K562 (cell line): ENCODE measurements at regions not wholly inside any gene's neighbourhood (a gene's known extent, or its start where the extent isn't known, plus 50 kb on each side); places are given as distances from the start of the nearest gene placed in this dataset.

Experiments used
- ATAC-seq: fragments of 200-7000 bp; cut with Tn5 transposase; 3 replicates; pipeline ENCODE4 v1.9.1; 2020; ENCODE audit warnings: moderate library complexity
- BruUV-seq: library from RNA; stranded (reverse); fragments of 400-500 nt; replicated peaks from 2 replicates; lab custom pipeline; 2021; lab: Mats Ljungman, UMichigan
- CTCF ChIA-PET: fragments of 300-600 bp; formaldehyde crosslinking; extraction: SDS; loops from one replicate; lab custom pipeline; 2021; ENCODE audit warnings: low intra/inter-chr PET ratio; lab: Yijun Ruan, JAX
- POLR2A ChIA-PET: fragments of 300-600, 350-650 bp; sonication (Branson Sonifier 250); formaldehyde crosslinking; extraction: SDS; loops from one replicate; lab custom pipeline; 2021; ENCODE audit warnings: antibody characterized with exemption, inconsistent platforms; lab: Yijun Ruan, JAX
- DNase-seq, 4 experiments: peaks; one replicate each; pipeline versions ENCODE4 v3.0.0 to v3.0.0-alpha.2; 2011 to 2018; ENCODE audit warnings: low spot score in 3 of 4, mixed read lengths in 3 of 4; ENCODE audit errors: extremely low read depth in 1 of 4
- FAIRE-seq: peaks from 2 replicates; lab custom pipeline; 2011; peaks lifted over from hg19 to GRCh38; lab: Jason Lieb, UNC
- H2AFZ ChIP-seq: 2 replicates; pipeline ENCODE4 v1.6.0; 2011; ENCODE audit warnings: low read depth, low read length, control low read depth, inconsistent platforms
- H3K27ac ChIP-seq: fragments of 200-600 bp; 3 replicates; pipeline ENCODE4 v1.8.0; 2011; ENCODE audit warnings: low read depth, mild to moderate bottlenecking, control low read depth, inconsistent platforms, low read length, moderate library complexity, mixed read lengths; ENCODE audit errors: extremely low read depth
- H3K27me3 ChIP-seq, 2 experiments: fragments of 300-600 bp in 1 of 2; 2 replicates in 1 of 2; 3 replicates in 1 of 2; pipeline versions ENCODE4 v1.6.0 to v1.8.0; 2011; ENCODE audit warnings: inconsistent platforms in 2 of 2, low read length in 2 of 2, mild to moderate bottlenecking in 1 of 2, mixed read lengths in 1 of 2, moderate library complexity in 1 of 2; ENCODE audit not compliant: control insufficient read depth in 2 of 2, insufficient read depth in 2 of 2
- H3K36me3 ChIP-seq: fragments of 300-600 bp; 3 replicates; pipeline ENCODE4 v1.8.0; 2011; ENCODE audit warnings: mild to moderate bottlenecking, low read length, inconsistent platforms; ENCODE audit not compliant: control insufficient read depth, insufficient read depth
- H3K4me1 ChIP-seq, 2 experiments: fragments of 200-600 bp in 1 of 2; replicated peaks in 1 of 2; 2 replicates in 1 of 2; 3 replicates in 1 of 2; pipeline versions ENCODE4 v1.5.1 to v1.8.0; 2011; ENCODE audit warnings: inconsistent platforms in 2 of 2, low read length in 2 of 2, mild to moderate bottlenecking in 1 of 2, mixed read lengths in 1 of 2, moderate library complexity in 1 of 2; ENCODE audit not compliant: control insufficient read depth in 2 of 2, insufficient read depth in 2 of 2
- H3K4me2 ChIP-seq: 2 replicates; pipeline ENCODE4 v1.6.1; 2011; ENCODE audit warnings: low read length, control low read depth, inconsistent platforms, mixed read lengths; ENCODE audit not compliant: insufficient read depth
- H3K4me3 ChIP-seq: fragments of 200-600 bp; sonication (generic), shearing (Covaris generic); 2 replicates; pipeline ENCODE4 v1.5.1; 2016; ENCODE audit warnings: control low read depth, inconsistent platforms
- H3K79me2 ChIP-seq: fragments of 200-600 bp; 3 replicates; pipeline ENCODE4 v1.8.0; 2011; ENCODE audit warnings: low read length, inconsistent platforms; ENCODE audit not compliant: control insufficient read depth, insufficient read depth
- H3K9ac ChIP-seq, 2 experiments: 2 replicates each; pipeline versions ENCODE4 v1.6.0 to v1.6.1; 2011; ENCODE audit warnings: low read depth in 2 of 2, low read length in 2 of 2, control low read depth in 1 of 2, inconsistent platforms in 1 of 2, mild to moderate bottlenecking in 1 of 2, mixed read lengths in 1 of 2; ENCODE audit not compliant: insufficient read depth in 1 of 2
- H3K9me1 ChIP-seq: one replicate; pipeline ENCODE4 v1.6.0; 2011; ENCODE audit warnings: inconsistent platforms, mild to moderate bottlenecking, low read length, moderate library complexity; ENCODE audit not compliant: control insufficient read depth, insufficient read depth
- H3K9me3 ChIP-seq: replicated peaks from 2 replicates; pipeline ENCODE4 v1.5.1; 2011; ENCODE audit warnings: low read depth, low read length, inconsistent platforms; ENCODE audit not compliant: control insufficient read depth, insufficient read depth
- H4K20me1 ChIP-seq: replicated peaks from 2 replicates; pipeline ENCODE4 v1.6.1; 2011; ENCODE audit warnings: low read length, inconsistent platforms, mixed read lengths; ENCODE audit not compliant: control insufficient read depth, insufficient read depth
- BRF1 ChIP-seq: IDR thresholded peaks from 3 replicates; pipeline ENCODE4 v1.6.1; 2011; ENCODE audit warnings: borderline replicate concordance, mild to moderate bottlenecking; ENCODE audit not compliant: insufficient read length; ENCODE audit errors: extremely low read depth
- DMBX1 ChIP-seq: fragments of 250-450 bp; sonication (Bioruptor Pico); IDR thresholded peaks from 2 replicates; pipeline ENCODE4 v1.8.0; 2022; ENCODE audit warnings: inconsistent platforms, mild to moderate bottlenecking, moderate library complexity, borderline replicate concordance
- E2F4 ChIP-seq: sonication (generic); formaldehyde crosslinking; IDR thresholded peaks from 2 replicates; pipeline ENCODE4 v1.8.0; 2022; ENCODE audit warnings: mild to moderate bottlenecking, low read depth, missing genetic modification reagents
- E4F1 ChIP-seq: fragments of 250-450 bp; sonication (Bioruptor Pico); IDR thresholded peaks from 2 replicates; pipeline ENCODE4 v1.5.0; 2021; ENCODE audit warnings: mild to moderate bottlenecking, borderline replicate concordance
- HOXB6 ChIP-seq: fragments of 250-450 bp; sonication (Bioruptor Pico); IDR thresholded peaks from 2 replicates; pipeline ENCODE4 v1.5.1; 2022; ENCODE audit warnings: mild to moderate bottlenecking, borderline replicate concordance
- IRF2 ChIP-seq: sonication (generic); formaldehyde crosslinking; IDR thresholded peaks from 2 replicates; pipeline ENCODE4 v1.8.1; 2022; ENCODE audit warnings: mild to moderate bottlenecking, missing genetic modification reagents
- MTA1 ChIP-seq: fragments of 450-650 bp; IDR thresholded peaks from 2 replicates; pipeline ENCODE4 v1.6.1; 2017; ENCODE audit warnings: borderline replicate concordance
- MTA2 ChIP-seq: fragments of 450-650 bp; IDR thresholded peaks from 2 replicates; pipeline ENCODE4 v1.6.1; 2016; ENCODE audit warnings: low read depth
- MYC ChIP-seq, 2 experiments: fragments of 250-450 bp in 1 of 2; sonication (Bioruptor Pico) in 1 of 2; IDR thresholded peaks; 2 replicates each; pipeline versions ENCODE4 v1.5.1 to v1.6.1; 2012 to 2021; ENCODE audit warnings: low read depth in 2 of 2, borderline replicate concordance in 1 of 2, improper control_type of control experiment in 1 of 2, low read length in 1 of 2, mild to moderate bottlenecking in 1 of 2, moderate library complexity in 1 of 2
- NCOA4 ChIP-seq: fragments of 450-650 bp; IDR thresholded peaks from 2 replicates; pipeline ENCODE4 v1.6.1; 2018; ENCODE audit warnings: mild to moderate bottlenecking; ENCODE audit not compliant: partially characterized antibody
- PTBP1 ChIP-seq: fragments of 200-400 bp; formaldehyde crosslinking; IDR thresholded peaks from 2 replicates; pipeline ENCODE4 v1.6.1; 2017; ENCODE audit warnings: low read depth, low read length
- RBM25 ChIP-seq: fragments of 200-400 bp; formaldehyde crosslinking; IDR thresholded peaks from 2 replicates; pipeline ENCODE4 v1.6.1; 2018; ENCODE audit warnings: low read length, low read depth, moderate library complexity; ENCODE audit not compliant: severe bottlenecking
- SNAPC5 ChIP-seq: fragments of 250-450 bp; sonication (Bioruptor Pico); IDR thresholded peaks from 2 replicates; pipeline ENCODE4 v1.8.0; 2021; ENCODE audit warnings: moderate library complexity, mild to moderate bottlenecking, inconsistent platforms
- SREBF1 ChIP-seq: fragments of 150-350 bp; IDR thresholded peaks from 2 replicates; pipeline ENCODE4 v1.6.1; 2014; ENCODE audit warnings: antibody characterized with exemption, low read depth, low read length, borderline replicate concordance
- TFE3 ChIP-seq: fragments of 450-650 bp; formaldehyde crosslinking; IDR thresholded peaks from 2 replicates; pipeline ENCODE4 v1.4.0; 2020; ENCODE audit warnings: mild to moderate bottlenecking, mixed read lengths
- ZBTB8A ChIP-seq: fragments of 450-650 bp; IDR thresholded peaks from 2 replicates; pipeline ENCODE4 v1.6.1; 2018; ENCODE audit warnings: mild to moderate bottlenecking, moderate library complexity; ENCODE audit not compliant: partially characterized antibody
- WGBS: fragments of 100-300 bp; shearing (Covaris generic); methylation state at CpG from one replicate; pipeline ENCODE4 v1.1.6; 2016; ENCODE audit warnings: low coverage, mixed read lengths; ENCODE audit not compliant: insufficient coverage; ENCODE audit errors: missing lambda C conversion rate; 5-methylcytosine and 5-hydroxymethylcytosine counted together
- in situ Hi-C: fragments of 300-500 bp; cut with MboI; formaldehyde crosslinking; loops from 4 replicates; pipeline ENCODE4 v1.15.0; 2018; ENCODE audit warnings: inconsistent platforms, mixed read lengths
- intact Hi-C: fragments of 100-400 bp; cut with micrococcal nuclease; formaldehyde crosslinking; loops from 2 replicates; pipeline ENCODE4 v1.14.2; 2022

GRCh38 chr4:159563257-159563656, 460.4 kb downstream of the RAPGEF2 start (continued):
- TF ChIP-seq E2F4 (CRISPR knock-in tag) = no peak

GRCh38 chr4:159564615-159565014, 461.7 kb downstream of the RAPGEF2 start:
- Histone ChIP-seq H3K4me3 (no peak overlapping the region), H3K9me3 (no peaks in the 10 kb centered on the region), H2AFZ (no peak overlapping the region), H3K79me2 (no peaks in the 10 kb centered on the region), H3K4me1 (no peaks in the 10 kb centered on the region), H4K20me1 (no peaks in the 10 kb centered on the region), H3K9ac (no peak overlapping the region), H3K27ac (no peak overlapping the region), H3K27me3 (no peaks in the 10 kb centered on the region), H3K4me2 (no peak overlapping the region), H3K9me1 (no peaks in the 10 kb centered on the region), H3K36me3 (no peaks in the 10 kb centered on the region)
- intact Hi-C loops (no loop called here), in situ Hi-C loops (no loop called here)
- DNase-seq = no peak
- no peak for TF ChIP-seq RBM25
- TF ChIP-seq BRF1 = no peak
- TF ChIP-seq TFE3 (CRISPR knock-in tag) = no peak
- no peak for TF ChIP-seq ZBTB8A
- TF ChIP-seq NCOA4 = no peak
- TF ChIP-seq MTA2 = no peak
- no peak for TF ChIP-seq DMBX1 (CRISPR knock-in tag)
- TF ChIP-seq MTA1 = no peak
- TF ChIP-seq MYC (IDR thresholded peaks at IDR 0.05; ENCODE audit: low read depth, low read length) = no peak
- TF ChIP-seq MYC (CRISPR knock-in tag; IDR thresholded peaks at IDR 0.05; ENCODE audit: borderline replicate concordance, low read depth) = no peak
- no peak for TF ChIP-seq PTBP1
- no peak for TF ChIP-seq IRF2 (CRISPR knock-in tag)
- no peak for TF ChIP-seq SREBF1
- no peak for TF ChIP-seq E4F1 (CRISPR knock-in tag)
- no peak for TF ChIP-seq SNAPC5
- TF ChIP-seq HOXB6 = no peak
- ATAC-seq = no peak
- ChIA-PET CTCF (no interaction called here), POLR2A (no interaction called here)
- whole genome bisulfite sequencing = 0% methylated on average over 5 of the region's 5 CpGs
- no peak for FAIRE-seq
- BruUV-seq = no TSS peak
